Tibial artery (tissue), 4 donors: ENCODE measurements at regions not wholly inside any gene's neighbourhood (a gene's known extent, or its start where the extent isn't known, plus 50 kb on each side); places are given as distances from the start of the nearest gene placed in this dataset.

Experiments used
- DNase-seq, 2 donors: peaks; one replicate each; pipeline ENCODE4 v3.0.0-alpha.2; 2019
- H3K27ac ChIP-seq, 2 donors: fragments of 200-600 bp; sonication (generic) in 1 of 2; 1 replicate in 1 of 2; 2 replicates in 1 of 2; pipeline ENCODE4 v1.5.1; 2018 to 2019; ENCODE audit warnings: mild to moderate bottlenecking in 1 of 2
- H3K27me3 ChIP-seq, 2 donors: fragments of 200-600 bp; sonication (generic) in 1 of 2; one replicate each; pipeline versions ENCODE4 v1.5.1 to v1.6.0; 2016 to 2019
- H3K36me3 ChIP-seq, 3 donors: fragments of 200-600 bp; sonication (generic) in 2 of 3; one replicate each; pipeline ENCODE4 v1.5.1; 2016 to 2019; ENCODE audit warnings: mild to moderate bottlenecking in 2 of 3
- H3K4me1 ChIP-seq, 4 donors: fragments of 200-600 bp; sonication (generic) in 2 of 4; 1 replicate in 3 of 4; 2 replicates in 1 of 4; pipeline ENCODE4 v1.5.1; 2016 to 2019
- H3K4me3 ChIP-seq, 2 donors: fragments of 200-600 bp; sonication (generic) in 1 of 2; 1 replicate in 1 of 2; 2 replicates in 1 of 2; pipeline ENCODE4 v1.5.1; 2018 to 2019; ENCODE audit warnings: mild to moderate bottlenecking in 2 of 2
- H3K9me3 ChIP-seq, 3 donors: fragments of 200-600 bp; sonication (generic) in 1 of 3; one replicate each; pipeline ENCODE4 v1.5.1; 2016 to 2019
- intact Hi-C: fragments of 100-400 bp; cut with DNase I; formaldehyde crosslinking; loops from one replicate; pipeline ENCODE4 v1.15.0; 2023; ENCODE audit warnings: low total_unique reads
- TF ChIP-seq, protein P1 (sequence below), 2 experiments: fragments of 200-600 bp in 1 of 2; fragments of 450-650 bp in 1 of 2; IDR thresholded peaks; one replicate each; pipeline ENCODE4 v1.5.1; 2017 to 2019; ENCODE audit warnings: antibody characterized with exemption in 2 of 2, mild to moderate bottlenecking in 1 of 2, moderate library complexity in 1 of 2

DNA sequence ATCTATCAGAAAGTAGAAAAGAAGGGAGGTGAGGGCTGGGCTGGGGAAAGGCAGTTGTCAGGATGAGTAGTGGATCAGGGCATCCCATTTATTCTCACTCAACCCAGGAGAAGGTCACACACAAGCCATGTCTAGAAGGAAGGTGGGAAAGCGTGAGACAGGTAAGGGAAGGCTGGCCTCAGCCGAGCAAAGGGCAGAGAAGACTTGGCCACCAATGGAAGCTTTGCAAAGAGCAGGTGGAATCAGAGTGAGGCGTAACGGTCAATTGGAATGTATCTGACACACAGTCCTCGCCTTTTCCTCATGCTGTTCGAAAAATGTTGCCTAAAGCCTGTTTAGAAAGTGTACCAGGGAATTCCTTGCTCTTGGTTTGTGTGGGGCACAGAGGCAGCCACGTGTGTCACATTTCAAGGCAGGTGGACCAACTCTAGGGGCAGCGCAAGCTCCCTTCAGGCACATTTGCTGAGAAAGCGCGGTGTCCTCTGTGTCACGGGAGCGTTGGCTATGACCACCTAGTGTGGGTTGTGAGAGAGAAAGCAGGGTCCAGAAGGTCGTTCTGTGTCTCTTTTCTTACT is 118.8 kb upstream of the SPATA13 start:
- intact Hi-C loops, result no loop called here
- H3K4me3 ChIP-seq, result no peak overlapping the region
- no peak for DNase-seq
- TF ChIP-seq, protein P1, sequence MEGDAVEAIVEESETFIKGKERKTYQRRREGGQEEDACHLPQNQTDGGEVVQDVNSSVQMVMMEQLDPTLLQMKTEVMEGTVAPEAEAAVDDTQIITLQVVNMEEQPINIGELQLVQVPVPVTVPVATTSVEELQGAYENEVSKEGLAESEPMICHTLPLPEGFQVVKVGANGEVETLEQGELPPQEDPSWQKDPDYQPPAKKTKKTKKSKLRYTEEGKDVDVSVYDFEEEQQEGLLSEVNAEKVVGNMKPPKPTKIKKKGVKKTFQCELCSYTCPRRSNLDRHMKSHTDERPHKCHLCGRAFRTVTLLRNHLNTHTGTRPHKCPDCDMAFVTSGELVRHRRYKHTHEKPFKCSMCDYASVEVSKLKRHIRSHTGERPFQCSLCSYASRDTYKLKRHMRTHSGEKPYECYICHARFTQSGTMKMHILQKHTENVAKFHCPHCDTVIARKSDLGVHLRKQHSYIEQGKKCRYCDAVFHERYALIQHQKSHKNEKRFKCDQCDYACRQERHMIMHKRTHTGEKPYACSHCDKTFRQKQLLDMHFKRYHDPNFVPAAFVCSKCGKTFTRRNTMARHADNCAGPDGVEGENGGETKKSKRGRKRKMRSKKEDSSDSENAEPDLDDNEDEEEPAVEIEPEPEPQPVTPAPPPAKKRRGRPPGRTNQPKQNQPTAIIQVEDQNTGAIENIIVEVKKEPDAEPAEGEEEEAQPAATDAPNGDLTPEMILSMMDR (IDR thresholded peaks at IDR 0.05), result no peak
- H3K27me3 ChIP-seq, result no peaks in the 10 kb centered on the region
- H3K9me3 ChIP-seq, result no peaks in the 10 kb centered on the region
- H3K4me1 ChIP-seq, result peaks cover 0 to 13% (median 3%) of the 10 kb centered on the region in 4 donors
- no peaks in the 10 kb centered on the region for H3K36me3 ChIP-seq
- no peak overlapping the region for H3K27ac ChIP-seq

- H3K4me1 ChIP-seq, result peaks cover 0 to 13% (median 3%) of the 10 kb centered on the region in 4 donors
- H3K27me3 ChIP-seq, result no peaks in the 10 kb centered on the region
- H3K27ac ChIP-seq, result no peak overlapping the region
- intact Hi-C loops, result no loop called here
- TF ChIP-seq, protein P1 (IDR thresholded peaks at IDR 0.05), result no peak
- DNase-seq, result no peak
- H3K9me3 ChIP-seq, result no peaks in the 10 kb centered on the region
- H3K4me3 ChIP-seq, result no peak overlapping the region
- H3K36me3 ChIP-seq, result no peaks in the 10 kb centered on the region
Observed at GRCh38 chr13:24042710-24043440, 117.6 kb upstream of the SPATA13 start.

DNA sequence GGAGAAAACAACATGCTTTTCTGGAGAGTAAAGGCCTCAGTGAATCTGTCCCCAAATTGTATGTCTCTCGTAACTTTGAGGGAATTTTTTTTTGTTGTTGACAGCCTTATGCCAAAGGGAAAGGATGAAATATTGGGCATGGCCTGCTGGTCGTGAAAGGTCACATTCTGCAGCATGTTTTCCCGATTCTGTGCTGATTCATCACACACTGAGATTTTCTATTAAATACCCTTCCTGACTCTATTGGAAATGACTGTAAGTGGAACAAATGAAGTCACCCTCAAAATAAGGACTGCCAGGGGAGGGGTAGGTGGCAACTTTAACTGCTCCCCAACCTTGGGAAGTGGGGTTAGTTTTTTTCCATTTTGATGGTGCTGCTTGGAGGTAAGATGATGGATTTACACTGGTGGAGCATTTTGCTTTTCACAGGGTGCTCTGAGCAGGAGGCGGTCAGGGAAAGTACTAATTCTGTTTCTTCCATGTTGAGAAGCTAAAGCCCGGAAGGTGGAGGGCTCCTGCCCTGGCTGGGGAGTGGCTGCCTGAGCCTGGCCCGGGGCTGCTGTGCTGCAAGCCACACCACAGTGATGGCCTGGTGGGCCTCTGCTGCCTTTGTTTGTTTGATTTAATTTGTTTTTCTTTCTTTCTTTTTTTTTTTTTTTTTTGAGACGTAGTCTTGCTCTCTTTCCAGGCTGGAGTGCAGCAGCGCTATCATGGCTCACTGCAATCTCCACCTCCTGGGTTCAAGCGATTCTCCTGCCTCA is 116.8 kb upstream of the SPATA13 start:
- no peak for DNase-seq
- no peaks in the 10 kb centered on the region for H3K9me3 ChIP-seq
- no peak overlapping the region for H3K27ac ChIP-seq
- no peak overlapping the region for H3K4me3 ChIP-seq
- TF ChIP-seq, protein P1 (IDR thresholded peaks at IDR 0.05), result no peak
- H3K27me3 ChIP-seq, result no peaks in the 10 kb centered on the region
- H3K4me1 ChIP-seq, result peaks cover 0 to 9% (median 3%) of the 10 kb centered on the region in 4 donors
- H3K36me3 ChIP-seq, result no peaks in the 10 kb centered on the region
- intact Hi-C loops, result no loop called here

DNA sequence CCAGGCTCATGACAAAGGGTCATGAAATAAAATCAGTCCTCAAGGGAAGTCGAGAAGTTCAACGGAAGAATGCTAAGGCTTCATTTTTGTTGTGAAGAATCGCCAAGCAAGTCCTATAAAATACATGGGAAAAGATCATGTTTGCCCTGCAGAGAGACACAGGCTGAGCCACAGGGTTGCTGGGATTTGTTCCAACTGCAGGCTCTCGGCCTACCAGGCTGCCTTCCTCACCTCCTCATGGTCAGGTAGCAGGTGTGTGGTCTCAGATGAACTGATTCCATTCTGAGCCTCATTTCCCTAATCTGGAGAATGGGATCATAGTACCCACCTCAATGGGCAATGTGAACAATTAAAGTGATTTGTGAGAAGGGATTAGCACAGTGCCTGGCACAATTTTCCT is 114.9 kb upstream of the SPATA13 start:
- DNase-seq, result no peak
- TF ChIP-seq, protein P1 (IDR thresholded peaks at IDR 0.05), result no peak
- Histone ChIP-seq H3K36me3 (no peaks in the 10 kb centered on the region), H3K27ac (no peak overlapping the region), H3K4me3 (no peak overlapping the region), H3K27me3 (no peaks in the 10 kb centered on the region), H3K4me1 (peaks cover 0 to 14% (median 9%) of the 10 kb centered on the region in 4 donors), H3K9me3 (no peaks in the 10 kb centered on the region)
- intact Hi-C loops, result no loop called here

DNA sequence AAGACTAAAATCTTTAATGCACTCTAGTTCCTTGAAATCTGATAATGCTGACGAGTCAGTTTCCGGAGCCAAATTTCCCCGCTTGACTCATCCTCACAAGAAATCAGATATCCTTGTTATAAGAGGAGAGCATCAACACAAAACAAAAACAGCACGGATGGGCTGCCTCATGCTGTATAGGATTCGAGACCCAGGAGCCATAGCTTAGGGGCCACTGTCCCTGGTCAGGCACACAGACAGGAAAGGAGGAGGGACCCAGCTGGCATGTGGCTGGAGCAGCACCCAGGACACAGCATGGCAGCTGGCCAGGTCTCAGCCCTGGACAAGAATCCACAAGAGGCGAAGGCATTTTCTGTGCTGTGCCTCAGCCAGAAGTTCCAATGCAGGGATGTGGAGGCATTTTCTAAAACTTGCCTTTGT is 110.2 kb upstream of the SPATA13 start:
- Histone ChIP-seq H3K27ac (peak overlapping the region; percentile 5 to 58), H3K4me3 (no peak overlapping the region), H3K4me1 (peaks cover 0 to 44% (median 25%) of the 10 kb centered on the region in 4 donors), H3K27me3 (no peaks in the 10 kb centered on the region), H3K9me3 (no peaks in the 10 kb centered on the region), H3K36me3 (no peaks in the 10 kb centered on the region)
- intact Hi-C loops, result no loop called here
- TF ChIP-seq, protein P1 (IDR thresholded peaks at IDR 0.05), result no peak
- peak in 1 of 2 donors; percentile 82 for DNase-seq
